ENCODE measurements at regions not wholly inside any gene's neighbourhood (a gene's known extent, or its start where the extent isn't known, plus 50 kb on each side); places are given as distances from the start of the nearest gene placed in this dataset.

GRCh38 chr14:41986700-41987099, 380.0 kb downstream of the LRFN5 start:
- peaks cover 0 to 1% of the 10 kb centered on the region in 2 donors for H3K9me3 ChIP-seq (ENCODE audit: control insufficient read depth in 2 of 2, insufficient read depth in 1 of 2, low read depth in 1 of 2, low read length in 1 of 2)
- H3K36me3 ChIP-seq (ENCODE audit: control insufficient read depth in 3 of 3, insufficient read depth in 2 of 3, low read depth in 1 of 3, low read length in 3 of 3), result no peaks in the 10 kb centered on the region
- DNase-seq, result no peak
- no peak for FAIRE-seq
- H3K4me3 ChIP-seq (ENCODE audit: low read depth in 1 of 3, low read length in 3 of 3), result no peak overlapping the region
- no peaks in the 10 kb centered on the region for H3K4me1 ChIP-seq (ENCODE audit: control insufficient read depth in 3 of 3, insufficient read depth in 2 of 3, low read depth in 1 of 3, low read length in 2 of 3)
- no peak overlapping the region for H3K27ac ChIP-seq (ENCODE audit: low read depth in 1 of 3, low read length in 2 of 3)
- no peaks in the 10 kb centered on the region for H3K27me3 ChIP-seq (ENCODE audit: control insufficient read depth in 3 of 3, insufficient read depth in 3 of 3, low read length in 3 of 3)

- FAIRE-seq, result no peak
- peaks cover 0 to 1% of the 10 kb centered on the region in 2 donors for H3K9me3 ChIP-seq (ENCODE audit: control insufficient read depth in 2 of 2, insufficient read depth in 1 of 2, low read depth in 1 of 2, low read length in 1 of 2)
- H3K4me3 ChIP-seq (ENCODE audit: low read depth in 1 of 3, low read length in 3 of 3), result no peak overlapping the region
- H3K36me3 ChIP-seq (ENCODE audit: control insufficient read depth in 3 of 3, insufficient read depth in 2 of 3, low read depth in 1 of 3, low read length in 3 of 3), result no peaks in the 10 kb centered on the region
- H3K27ac ChIP-seq (ENCODE audit: low read depth in 1 of 3, low read length in 2 of 3), result no peak overlapping the region
- H3K27me3 ChIP-seq (ENCODE audit: control insufficient read depth in 3 of 3, insufficient read depth in 3 of 3, low read length in 3 of 3), result no peaks in the 10 kb centered on the region
- H3K4me1 ChIP-seq (ENCODE audit: control insufficient read depth in 3 of 3, insufficient read depth in 2 of 3, low read depth in 1 of 3, low read length in 2 of 3), result no peaks in the 10 kb centered on the region
- 23 to 36% (median 23%) methylated on average over 2 of the region's 2 CpGs for WGBS, 3 donors
- no peak for DNase-seq
These were observed 379.5 kb downstream of the LRFN5 start for GRCh38 chr14:41986083-41986645.

- Histone ChIP-seq H3K27ac (ENCODE audit: low read depth in 1 of 3, low read length in 2 of 3) (no peak overlapping the region), H3K4me3 (ENCODE audit: low read depth in 1 of 3, low read length in 3 of 3) (no peak overlapping the region), H3K4me1 (ENCODE audit: control insufficient read depth in 3 of 3, insufficient read depth in 2 of 3, low read depth in 1 of 3, low read length in 2 of 3) (no peaks in the 10 kb centered on the region), H3K36me3 (ENCODE audit: control insufficient read depth in 3 of 3, insufficient read depth in 2 of 3, low read depth in 1 of 3, low read length in 3 of 3) (no peaks in the 10 kb centered on the region), H3K9me3 (ENCODE audit: control insufficient read depth in 2 of 2, insufficient read depth in 1 of 2, low read depth in 1 of 2, low read length in 1 of 2) (peaks cover 3 to 12% of the 10 kb centered on the region in 2 donors), H3K27me3 (ENCODE audit: control insufficient read depth in 3 of 3, insufficient read depth in 3 of 3, low read length in 3 of 3) (no peaks in the 10 kb centered on the region)
- 56 to 66% (median 58%) methylated on average over 2 of the region's 2 CpGs for WGBS, 3 donors
- DNase-seq (no peak), FAIRE-seq (no peak)
These were observed 366.5 kb downstream of the LRFN5 start for GRCh38 chr14:41973178-41973577.

GRCh38 chr14:41972531-41972930, 365.9 kb downstream of the LRFN5 start:
- no peak for DNase-seq
- Histone ChIP-seq H3K4me3 (ENCODE audit: low read depth in 1 of 3, low read length in 3 of 3) (no peak overlapping the region), H3K27me3 (ENCODE audit: control insufficient read depth in 3 of 3, insufficient read depth in 3 of 3, low read length in 3 of 3) (no peaks in the 10 kb centered on the region), H3K4me1 (ENCODE audit: control insufficient read depth in 3 of 3, insufficient read depth in 2 of 3, low read depth in 1 of 3, low read length in 2 of 3) (no peaks in the 10 kb centered on the region), H3K27ac (ENCODE audit: low read depth in 1 of 3, low read length in 2 of 3) (no peak overlapping the region), H3K9me3 (ENCODE audit: control insufficient read depth in 2 of 2, insufficient read depth in 1 of 2, low read depth in 1 of 2, low read length in 1 of 2) (peaks cover 3 to 12% of the 10 kb centered on the region in 2 donors), H3K36me3 (ENCODE audit: control insufficient read depth in 3 of 3, insufficient read depth in 2 of 3, low read depth in 1 of 3, low read length in 3 of 3) (no peaks in the 10 kb centered on the region)
- no peak for FAIRE-seq

GRCh38 chr14:41960281-41960680, 353.6 kb downstream of the LRFN5 start:
- FAIRE-seq, result no peak
- 67 to 77% (median 75%) methylated on average over 3 of the region's 3 CpGs for WGBS, 3 donors

GRCh38 chr14:41957459-41957858, 350.8 kb downstream of the LRFN5 start:
- FAIRE-seq, result no peak
- Histone ChIP-seq H3K36me3 (ENCODE audit: control insufficient read depth in 3 of 3, insufficient read depth in 2 of 3, low read depth in 1 of 3, low read length in 3 of 3) (no peaks in the 10 kb centered on the region), H3K4me1 (ENCODE audit: control insufficient read depth in 3 of 3, insufficient read depth in 2 of 3, low read depth in 1 of 3, low read length in 2 of 3) (no peaks in the 10 kb centered on the region), H3K27ac (ENCODE audit: low read depth in 1 of 3, low read length in 2 of 3) (no peak overlapping the region), H3K27me3 (ENCODE audit: control insufficient read depth in 3 of 3, insufficient read depth in 3 of 3, low read length in 3 of 3) (no peaks in the 10 kb centered on the region), H3K9me3 (ENCODE audit: control insufficient read depth in 2 of 2, insufficient read depth in 1 of 2, low read depth in 1 of 2, low read length in 1 of 2) (no peaks in the 10 kb centered on the region), H3K4me3 (ENCODE audit: low read depth in 1 of 3, low read length in 3 of 3) (no peak overlapping the region)
- 13 to 41% (median 32%) methylated on average over 1 of the region's 1 CpG for WGBS, 3 donors
- no peak for DNase-seq

More at GRCh38 chr14:41960281-41960680, 353.6 kb downstream of the LRFN5 start:
- H3K36me3 ChIP-seq (ENCODE audit: control insufficient read depth in 3 of 3, insufficient read depth in 2 of 3, low read depth in 1 of 3, low read length in 3 of 3), result no peaks in the 10 kb centered on the region
- no peak for DNase-seq
- no peak overlapping the region for H3K4me3 ChIP-seq (ENCODE audit: low read depth in 1 of 3, low read length in 3 of 3)
- H3K27ac ChIP-seq (ENCODE audit: low read depth in 1 of 3, low read length in 2 of 3), result no peak overlapping the region
- H3K27me3 ChIP-seq (ENCODE audit: control insufficient read depth in 3 of 3, insufficient read depth in 3 of 3, low read length in 3 of 3), result no peaks in the 10 kb centered on the region
- no peaks in the 10 kb centered on the region for H3K9me3 ChIP-seq (ENCODE audit: control insufficient read depth in 2 of 2, insufficient read depth in 1 of 2, low read depth in 1 of 2, low read length in 1 of 2)
- H3K4me1 ChIP-seq (ENCODE audit: control insufficient read depth in 3 of 3, insufficient read depth in 2 of 3, low read depth in 1 of 3, low read length in 2 of 3), result no peaks in the 10 kb centered on the region

All from small intestine (tissue), 7 donors.